ENCODE measurements at regions not wholly inside any gene's neighbourhood (a gene's known extent, or its start where the extent isn't known, plus 50 kb on each side); places are given as distances from the start of the nearest gene placed in this dataset.

DNA sequence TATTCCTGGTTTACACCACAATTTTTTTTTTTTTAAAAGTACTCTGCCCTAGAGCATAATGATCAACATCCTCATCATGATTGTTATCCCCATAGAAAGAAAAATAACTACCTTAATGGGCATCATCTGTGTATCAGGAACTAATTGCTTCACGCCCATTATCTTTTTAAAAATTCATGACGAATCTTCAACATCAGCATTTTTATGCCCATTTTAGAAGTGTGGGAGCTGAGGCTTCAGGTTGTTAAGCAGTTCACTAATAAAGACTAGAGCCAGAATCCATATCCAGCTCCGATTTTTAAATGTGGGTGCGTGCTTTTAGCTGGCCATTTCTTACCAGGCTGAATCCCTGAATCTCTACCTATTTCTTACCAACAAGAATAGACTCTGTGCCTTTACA, 92.9 kb upstream of the KCNA4 start:
- TF ChIP-seq, protein P1, sequence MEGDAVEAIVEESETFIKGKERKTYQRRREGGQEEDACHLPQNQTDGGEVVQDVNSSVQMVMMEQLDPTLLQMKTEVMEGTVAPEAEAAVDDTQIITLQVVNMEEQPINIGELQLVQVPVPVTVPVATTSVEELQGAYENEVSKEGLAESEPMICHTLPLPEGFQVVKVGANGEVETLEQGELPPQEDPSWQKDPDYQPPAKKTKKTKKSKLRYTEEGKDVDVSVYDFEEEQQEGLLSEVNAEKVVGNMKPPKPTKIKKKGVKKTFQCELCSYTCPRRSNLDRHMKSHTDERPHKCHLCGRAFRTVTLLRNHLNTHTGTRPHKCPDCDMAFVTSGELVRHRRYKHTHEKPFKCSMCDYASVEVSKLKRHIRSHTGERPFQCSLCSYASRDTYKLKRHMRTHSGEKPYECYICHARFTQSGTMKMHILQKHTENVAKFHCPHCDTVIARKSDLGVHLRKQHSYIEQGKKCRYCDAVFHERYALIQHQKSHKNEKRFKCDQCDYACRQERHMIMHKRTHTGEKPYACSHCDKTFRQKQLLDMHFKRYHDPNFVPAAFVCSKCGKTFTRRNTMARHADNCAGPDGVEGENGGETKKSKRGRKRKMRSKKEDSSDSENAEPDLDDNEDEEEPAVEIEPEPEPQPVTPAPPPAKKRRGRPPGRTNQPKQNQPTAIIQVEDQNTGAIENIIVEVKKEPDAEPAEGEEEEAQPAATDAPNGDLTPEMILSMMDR (IDR thresholded peaks at IDR 0.05; ENCODE audit: extremely low read depth, missing control alignments) = no peak
- no peak for DNase-seq (ENCODE audit: low spot score)

DNA sequence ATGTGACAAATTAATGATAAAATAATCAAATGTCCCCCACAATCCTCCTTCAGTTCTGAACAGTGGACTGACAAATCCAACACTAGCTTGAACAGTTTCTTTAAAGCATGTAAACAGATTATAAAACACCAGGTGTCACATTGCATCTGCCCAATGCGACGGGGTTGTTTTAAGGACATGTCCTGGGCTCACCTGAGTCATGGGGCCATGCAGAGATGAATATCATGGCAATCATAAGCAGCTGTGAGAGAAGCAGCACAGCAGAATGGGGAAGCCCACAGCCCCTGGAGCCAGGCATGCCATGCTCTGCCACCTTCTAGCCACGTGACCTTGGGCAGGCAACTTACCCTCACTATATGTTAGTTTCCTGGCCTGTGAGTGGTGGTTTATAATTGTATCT, 93.9 kb upstream of the KCNA4 start:
- TF ChIP-seq, protein P1 (IDR thresholded peaks at IDR 0.05; ENCODE audit: extremely low read depth, missing control alignments) = no peak
- DNase-seq (ENCODE audit: low spot score) = no peak

DNA sequence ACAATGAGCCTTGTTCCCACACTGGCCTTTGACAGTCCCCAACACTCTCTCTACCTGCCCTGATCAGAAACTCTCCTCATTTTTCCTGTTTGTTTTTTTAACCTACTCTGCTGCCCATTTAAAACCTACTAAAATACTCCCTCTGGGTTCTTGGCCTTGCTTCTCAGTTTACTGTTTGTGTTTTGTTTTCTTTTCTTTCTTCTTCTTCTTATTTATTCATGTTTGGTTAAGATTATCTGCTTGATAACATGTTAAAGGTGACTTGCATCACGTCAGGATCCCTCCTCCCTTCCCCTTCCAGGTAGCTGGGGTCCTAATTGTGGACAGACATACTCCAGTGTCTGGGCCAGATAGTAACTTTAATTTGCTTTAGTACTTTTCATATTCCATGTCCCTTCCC, 95.0 kb upstream of the KCNA4 start:
- TF ChIP-seq, protein P1 (IDR thresholded peaks at IDR 0.05; ENCODE audit: extremely low read depth, missing control alignments) = no peak
- no peak for DNase-seq (ENCODE audit: low spot score)

DNA sequence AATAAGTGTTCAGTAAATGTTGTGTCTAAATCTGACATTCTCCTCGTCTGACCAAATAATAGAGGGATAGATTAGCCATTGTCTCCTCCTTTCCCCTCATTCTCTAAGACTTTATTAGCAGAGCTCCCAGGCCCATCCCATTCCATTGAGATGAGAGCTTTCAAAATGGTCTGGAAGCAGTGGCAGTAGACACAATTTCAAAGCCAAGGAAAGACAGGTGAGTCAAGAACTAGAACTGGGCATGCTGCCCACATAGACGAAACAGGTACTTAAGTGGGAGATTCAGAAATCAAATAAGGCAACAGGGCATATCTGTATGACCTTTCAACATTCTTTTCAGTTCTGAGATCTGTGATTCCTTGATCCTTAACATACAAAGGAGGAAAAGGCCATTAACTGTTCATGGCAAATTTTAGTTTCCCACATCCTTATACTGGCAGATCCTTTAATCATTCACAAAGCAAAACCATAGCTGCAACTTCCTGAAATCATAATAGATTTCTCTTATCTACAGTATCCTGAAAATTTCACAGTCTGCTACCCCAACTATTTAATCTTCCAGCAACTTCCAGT, 96.6 kb upstream of the KCNA4 start:
- TF ChIP-seq, protein P1 (IDR thresholded peaks at IDR 0.05; ENCODE audit: extremely low read depth, missing control alignments) = no peak
- DNase-seq (ENCODE audit: low spot score) = no peak

DNA sequence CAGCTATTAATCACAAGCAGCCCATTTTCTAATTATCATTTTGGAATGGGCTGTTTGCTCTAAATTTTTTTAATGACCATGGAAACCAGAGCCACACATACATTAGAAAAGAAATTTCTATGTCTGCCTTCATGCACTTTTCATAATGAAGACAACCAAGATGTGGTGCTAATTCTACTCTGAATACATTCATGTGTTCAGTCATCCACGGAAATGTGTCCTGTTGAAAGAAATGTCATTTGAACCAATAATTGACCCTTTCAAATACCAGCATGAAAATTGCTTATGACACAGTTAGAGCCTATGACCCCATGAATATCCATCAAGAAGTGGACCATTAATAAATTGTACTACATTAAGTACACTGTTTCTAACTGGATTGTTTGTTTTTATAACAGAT, 99.7 kb upstream of the KCNA4 start:
- DNase-seq (ENCODE audit: low spot score) = no peak
- TF ChIP-seq, protein P1 (IDR thresholded peaks at IDR 0.05; ENCODE audit: extremely low read depth, missing control alignments) = no peak

DNA sequence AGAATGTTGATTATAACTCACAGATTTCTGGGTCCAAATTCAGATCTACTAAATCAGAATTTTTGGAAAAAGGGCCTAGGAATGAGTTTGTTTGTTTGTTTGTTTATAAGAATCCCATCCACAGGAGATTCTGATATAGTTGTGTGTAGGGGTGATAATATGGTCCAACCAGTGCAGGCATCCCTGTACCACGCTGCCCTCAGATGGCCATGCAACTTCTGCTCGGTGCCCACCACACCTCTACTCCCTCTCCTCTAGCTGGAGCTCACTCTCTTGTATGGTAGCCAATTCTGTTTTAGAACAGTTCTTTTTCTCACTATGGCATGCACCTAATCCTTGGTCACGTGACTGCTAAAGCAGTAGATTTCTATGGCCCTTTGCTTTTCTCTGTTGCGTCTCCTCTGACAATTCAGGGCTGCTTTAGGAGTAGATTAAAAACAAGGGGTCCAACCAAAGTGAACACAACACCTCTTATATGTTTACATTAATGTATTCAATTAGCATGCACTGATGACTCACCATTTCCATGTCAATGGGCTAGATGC, 103.3 kb upstream of the KCNA4 start:
- no peak for DNase-seq (ENCODE audit: low spot score)
- TF ChIP-seq, protein P1 (IDR thresholded peaks at IDR 0.05; ENCODE audit: extremely low read depth, missing control alignments) = no peak

DNA sequence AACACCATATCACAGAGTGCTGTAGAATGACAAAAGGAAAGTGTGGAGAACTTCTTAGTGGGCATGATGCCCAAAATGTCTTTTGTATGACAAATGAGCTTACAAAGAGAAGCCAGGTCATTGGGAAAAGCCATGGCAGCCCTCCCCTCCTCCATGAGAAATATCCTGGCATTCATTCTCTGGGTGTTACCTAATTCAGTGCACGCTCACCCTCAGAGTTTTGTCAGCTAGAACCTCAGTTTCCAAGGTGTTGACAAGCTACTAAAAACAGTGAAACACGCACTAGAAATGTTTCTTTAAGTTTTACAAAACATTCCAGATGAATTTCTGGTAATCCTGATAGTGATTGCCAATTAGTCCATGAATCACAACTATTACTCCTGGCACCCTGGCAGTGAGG, 105.4 kb upstream of the FSHB start:
- TF ChIP-seq, protein P1 (IDR thresholded peaks at IDR 0.05; ENCODE audit: extremely low read depth, missing control alignments) = no peak
- no peak for DNase-seq (ENCODE audit: low spot score)
